ENCODE measurements at regions not wholly inside any gene's neighbourhood (a gene's known extent, or its start where the extent isn't known, plus 50 kb on each side); places are given as distances from the start of the nearest gene placed in this dataset.

- DNase-seq, result no peak
- Histone ChIP-seq H3K4me1 (ENCODE audit: control insufficient read depth in 1 of 2, insufficient read depth in 2 of 2, low read length in 2 of 2) (no peaks in the 10 kb centered on the region), H2BK5ac (ENCODE audit: low read depth, low read length, poor library complexity) (no peak overlapping the region), H2BK12ac (ENCODE audit: low read length) (no peak overlapping the region), H4K12ac (ENCODE audit: low read depth, low read length) (no peak overlapping the region), H3K23ac (ENCODE audit: low read length) (no peak overlapping the region), H4K91ac (ENCODE audit: low read depth, low read length) (no peak overlapping the region), H3K79me2 (ENCODE audit: control insufficient read depth, insufficient read depth, low read length, poor library complexity) (no peaks in the 10 kb centered on the region), H3K9me3 (ENCODE audit: insufficient read depth, low read depth, low read length) (no peaks in the 10 kb centered on the region), H3K4ac (ENCODE audit: low read depth, low read length) (no peak overlapping the region), H4K8ac (ENCODE audit: low read depth, low read length) (no peak overlapping the region), H3K27me3 (ENCODE audit: insufficient read depth, low read length) (no peaks in the 10 kb centered on the region), H3K27ac (ENCODE audit: low read depth, low read length) (no peak overlapping the region), H3K4me3 (ENCODE audit: low read depth, low read length) (no peak overlapping the region), H2AK5ac (ENCODE audit: low read length) (no peak overlapping the region), H3K14ac (ENCODE audit: low read length) (no peak overlapping the region), H3K9ac (ENCODE audit: low read length) (no peak overlapping the region), H3K4me2 (ENCODE audit: low read length) (no peak overlapping the region), H2AFZ (ENCODE audit: insufficient read depth, low read length, poor library complexity) (no peak overlapping the region), H2BK120ac (ENCODE audit: insufficient read depth, low read length, poor library complexity) (no peak overlapping the region), H3K36me3 (ENCODE audit: control insufficient read depth in 1 of 2, insufficient read depth in 2 of 2, low read length in 2 of 2) (no peaks in the 10 kb centered on the region), H3K18ac (ENCODE audit: low read length) (no peak overlapping the region), H3K79me1 (ENCODE audit: low read length) (no peaks in the 10 kb centered on the region)
- no CpG with 5 or more reads among the region's 2 CpGs for WGBS (ENCODE audit: extremely low coverage, insufficient coverage, insufficient read length)
Measured at GRCh38 chr1:187788718-187789117, 960.0 kb downstream of the PLA2G4A start.

GRCh38 chr1:187790724-187791123 lies 962.0 kb downstream of the PLA2G4A start:
- Histone ChIP-seq H4K91ac (ENCODE audit: low read depth, low read length) (no peak overlapping the region), H3K79me2 (ENCODE audit: control insufficient read depth, insufficient read depth, low read length, poor library complexity) (no peaks in the 10 kb centered on the region), H3K9me3 (ENCODE audit: insufficient read depth, low read depth, low read length) (no peaks in the 10 kb centered on the region), H3K18ac (ENCODE audit: low read length) (no peak overlapping the region), H3K27me3 (ENCODE audit: insufficient read depth, low read length) (no peaks in the 10 kb centered on the region), H2BK120ac (ENCODE audit: insufficient read depth, low read length, poor library complexity) (no peak overlapping the region), H2AK5ac (ENCODE audit: low read length) (no peak overlapping the region), H3K4me2 (ENCODE audit: low read length) (no peak overlapping the region), H2BK5ac (ENCODE audit: low read depth, low read length, poor library complexity) (no peak overlapping the region), H3K9ac (ENCODE audit: low read length) (no peak overlapping the region), H3K4ac (ENCODE audit: low read depth, low read length) (no peak overlapping the region), H2BK12ac (ENCODE audit: low read length) (no peak overlapping the region), H4K12ac (ENCODE audit: low read depth, low read length) (no peak overlapping the region), H2AFZ (ENCODE audit: insufficient read depth, low read length, poor library complexity) (no peak overlapping the region), H4K8ac (ENCODE audit: low read depth, low read length) (no peak overlapping the region), H3K23ac (ENCODE audit: low read length) (no peak overlapping the region), H3K79me1 (ENCODE audit: low read length) (no peaks in the 10 kb centered on the region), H3K27ac (ENCODE audit: low read depth, low read length) (no peak overlapping the region), H3K4me3 (ENCODE audit: low read depth, low read length) (no peak overlapping the region), H3K4me1 (ENCODE audit: control insufficient read depth in 1 of 2, insufficient read depth in 2 of 2, low read length in 2 of 2) (no peaks in the 10 kb centered on the region), H3K14ac (ENCODE audit: low read length) (no peak overlapping the region), H3K36me3 (ENCODE audit: control insufficient read depth in 1 of 2, insufficient read depth in 2 of 2, low read length in 2 of 2) (no peaks in the 10 kb centered on the region)
- 100% methylated on average over 1 of the region's 1 CpG for WGBS (ENCODE audit: extremely low coverage, insufficient coverage, insufficient read length)
- no peak for DNase-seq

- DNase-seq, result no peak
- Histone ChIP-seq H2AK5ac (ENCODE audit: low read length) (no peak overlapping the region), H3K4ac (ENCODE audit: low read depth, low read length) (no peak overlapping the region), H3K14ac (ENCODE audit: low read length) (no peak overlapping the region), H3K9me3 (ENCODE audit: insufficient read depth, low read depth, low read length) (no peaks in the 10 kb centered on the region), H3K79me2 (ENCODE audit: control insufficient read depth, insufficient read depth, low read length, poor library complexity) (no peaks in the 10 kb centered on the region), H3K23ac (ENCODE audit: low read length) (no peak overlapping the region), H3K9ac (ENCODE audit: low read length) (no peak overlapping the region), H3K4me2 (ENCODE audit: low read length) (no peak overlapping the region), H4K12ac (ENCODE audit: low read depth, low read length) (no peak overlapping the region), H3K79me1 (ENCODE audit: low read length) (no peaks in the 10 kb centered on the region), H3K27me3 (ENCODE audit: insufficient read depth, low read length) (no peaks in the 10 kb centered on the region), H2AFZ (ENCODE audit: insufficient read depth, low read length, poor library complexity) (no peak overlapping the region), H2BK12ac (ENCODE audit: low read length) (no peak overlapping the region), H3K36me3 (ENCODE audit: control insufficient read depth in 1 of 2, insufficient read depth in 2 of 2, low read length in 2 of 2) (no peaks in the 10 kb centered on the region), H4K91ac (ENCODE audit: low read depth, low read length) (no peak overlapping the region), H3K18ac (ENCODE audit: low read length) (no peak overlapping the region), H4K8ac (ENCODE audit: low read depth, low read length) (no peak overlapping the region), H3K27ac (ENCODE audit: low read depth, low read length) (no peak overlapping the region), H2BK120ac (ENCODE audit: insufficient read depth, low read length, poor library complexity) (no peak overlapping the region), H3K4me1 (ENCODE audit: control insufficient read depth in 1 of 2, insufficient read depth in 2 of 2, low read length in 2 of 2) (no peaks in the 10 kb centered on the region), H2BK5ac (ENCODE audit: low read depth, low read length, poor library complexity) (no peak overlapping the region), H3K4me3 (ENCODE audit: low read depth, low read length) (no peak overlapping the region)
- no CpG with 5 or more reads among the region's 2 CpGs for WGBS (ENCODE audit: extremely low coverage, insufficient coverage, insufficient read length)
Measured at GRCh38 chr1:187794561-187794960, 965.8 kb downstream of the PLA2G4A start.

GRCh38 chr1:187809549-187809948 lies 980.8 kb downstream of the PLA2G4A start:
- no CpG with 5 or more reads among the region's 1 CpG for WGBS (ENCODE audit: extremely low coverage, insufficient coverage, insufficient read length)

More at GRCh38 chr1:187809549-187809948, 980.8 kb downstream of the PLA2G4A start:
- Histone ChIP-seq H4K8ac (ENCODE audit: low read depth, low read length) (no peak overlapping the region), H2AK5ac (ENCODE audit: low read length) (no peak overlapping the region), H3K14ac (ENCODE audit: low read length) (no peak overlapping the region), H3K27ac (ENCODE audit: low read depth, low read length) (no peak overlapping the region), H3K4me2 (ENCODE audit: low read length) (no peak overlapping the region), H3K27me3 (ENCODE audit: insufficient read depth, low read length) (no peaks in the 10 kb centered on the region), H2BK5ac (ENCODE audit: low read depth, low read length, poor library complexity) (no peak overlapping the region), H3K79me1 (ENCODE audit: low read length) (no peaks in the 10 kb centered on the region), H3K79me2 (ENCODE audit: control insufficient read depth, insufficient read depth, low read length, poor library complexity) (no peaks in the 10 kb centered on the region), H3K23ac (ENCODE audit: low read length) (no peak overlapping the region), H3K9ac (ENCODE audit: low read length) (no peak overlapping the region), H3K18ac (ENCODE audit: low read length) (no peak overlapping the region), H3K36me3 (ENCODE audit: control insufficient read depth in 1 of 2, insufficient read depth in 2 of 2, low read length in 2 of 2) (no peaks in the 10 kb centered on the region), H3K4me1 (ENCODE audit: control insufficient read depth in 1 of 2, insufficient read depth in 2 of 2, low read length in 2 of 2) (no peaks in the 10 kb centered on the region), H3K9me3 (ENCODE audit: insufficient read depth, low read depth, low read length) (no peaks in the 10 kb centered on the region), H2AFZ (ENCODE audit: insufficient read depth, low read length, poor library complexity) (no peak overlapping the region), H4K12ac (ENCODE audit: low read depth, low read length) (no peak overlapping the region), H2BK12ac (ENCODE audit: low read length) (no peak overlapping the region), H3K4me3 (ENCODE audit: low read depth, low read length) (no peak overlapping the region), H3K4ac (ENCODE audit: low read depth, low read length) (no peak overlapping the region), H2BK120ac (ENCODE audit: insufficient read depth, low read length, poor library complexity) (no peak overlapping the region), H4K91ac (ENCODE audit: low read depth, low read length) (no peak overlapping the region)
- DNase-seq, result no peak

Measured in trophoblast cell (in vitro differentiated cells and primary cell).